WTC11 (cell line): ENCODE measurements at regions not wholly inside any gene's neighbourhood (a gene's known extent, or its start where the extent isn't known, plus 50 kb on each side); places are given as distances from the start of the nearest gene placed in this dataset.

Experiments used
- ATF3 ChIP-seq: sonication (generic); formaldehyde crosslinking; conservative IDR thresholded peaks from 2 replicates; pipeline ENCODE4 v1.8.1; 2022; ENCODE audit warnings: mild to moderate bottlenecking, missing genetic modification reagents
- CTCF ChIP-seq: fragments of 200-600 bp; IDR thresholded peaks from 2 replicates; pipeline ENCODE4 v1.8.0; 2022; ENCODE audit warnings: antibody characterized with exemption
- E2F4 ChIP-seq: sonication (generic); formaldehyde crosslinking; IDR thresholded peaks from 2 replicates; pipeline ENCODE4 v1.8.1; 2022; ENCODE audit warnings: low read depth, mild to moderate bottlenecking, moderate library complexity, missing genetic modification reagents, borderline replicate concordance
- FOXK1 ChIP-seq: sonication (generic); formaldehyde crosslinking; IDR thresholded peaks from 2 replicates; pipeline ENCODE4 v1.8.0; 2022; ENCODE audit warnings: mild to moderate bottlenecking, moderate library complexity, missing genetic modification reagents
- MYBL2 ChIP-seq: sonication (generic); formaldehyde crosslinking; IDR thresholded peaks from 2 replicates; pipeline ENCODE4 v1.8.1; 2023; ENCODE audit warnings: mild to moderate bottlenecking, moderate library complexity, missing genetic modification reagents
- TEAD4 ChIP-seq: sonication (generic); formaldehyde crosslinking; IDR thresholded peaks from 2 replicates; pipeline ENCODE4 v1.8.0; 2022; ENCODE audit warnings: mild to moderate bottlenecking, missing genetic modification reagents
- TP53 ChIP-seq: sonication (generic); formaldehyde crosslinking; IDR thresholded peaks from 2 replicates; pipeline ENCODE4 v1.8.1; 2023; ENCODE audit warnings: mild to moderate bottlenecking, missing genetic modification reagents
- USF2 ChIP-seq: sonication (generic); formaldehyde crosslinking; IDR thresholded peaks from 2 replicates; pipeline ENCODE4 v1.8.1; 2023; ENCODE audit warnings: mild to moderate bottlenecking, missing genetic modification reagents, moderate library complexity
- ZNF263 ChIP-seq: sonication (generic); formaldehyde crosslinking; IDR thresholded peaks from 2 replicates; pipeline ENCODE4 v1.8.1; 2022; ENCODE audit warnings: low read depth, mild to moderate bottlenecking, moderate library complexity, missing genetic modification reagents
- ZNF396 ChIP-seq: fragments of 250-450 bp; sonication (Bioruptor Pico); IDR thresholded peaks from 2 replicates; pipeline ENCODE4 v1.8.0; 2021; ENCODE audit warnings: mild to moderate bottlenecking, moderate library complexity, borderline replicate concordance
- ZNF425 ChIP-seq: fragments of 250-450 bp; sonication (Bioruptor Pico); conservative IDR thresholded peaks from 2 replicates; pipeline ENCODE4 v1.9.0; 2021; ENCODE audit warnings: mild to moderate bottlenecking
- ZNF512 ChIP-seq: sonication (generic); formaldehyde crosslinking; IDR thresholded peaks from 2 replicates; pipeline ENCODE4 v1.8.1; 2022; ENCODE audit warnings: missing genetic modification reagents, borderline replicate concordance
- TF ChIP-seq, protein P1 (sequence below): sonication (generic); formaldehyde crosslinking; IDR thresholded peaks from 2 replicates; pipeline ENCODE4 v1.8.1; 2022; ENCODE audit warnings: low read depth, missing genetic modification reagents, borderline replicate concordance
- TF ChIP-seq, protein P2 (sequence below): sonication (generic); formaldehyde crosslinking; IDR thresholded peaks from 2 replicates; pipeline ENCODE4 v1.8.0; 2023; ENCODE audit warnings: missing genetic modification reagents, mild to moderate bottlenecking, borderline replicate concordance

DNA sequence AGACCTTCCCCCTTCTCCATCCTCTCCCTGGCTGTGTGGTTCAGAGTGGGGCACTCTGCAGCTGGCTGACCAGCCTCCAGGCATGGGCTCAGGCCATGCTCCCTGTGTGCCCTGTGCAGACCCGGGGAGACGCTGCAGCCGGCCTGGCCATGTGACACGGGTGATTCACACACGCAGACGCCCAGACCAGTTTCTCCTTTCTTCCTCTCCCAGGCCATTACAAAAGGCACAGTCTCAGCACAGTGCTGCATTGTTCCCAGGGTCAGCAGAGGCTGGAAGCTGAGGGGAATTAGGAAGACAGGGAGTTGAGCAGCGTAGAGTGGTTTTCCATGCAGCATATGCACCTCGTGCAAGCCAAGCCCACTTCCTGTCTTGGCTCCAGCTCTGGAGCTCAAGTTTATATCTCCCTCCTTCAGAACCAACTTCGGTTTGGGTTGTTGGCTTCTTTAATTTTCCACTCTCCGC is 288.5 kb downstream of the TNS1 start:
- TF ChIP-seq, protein P1, sequence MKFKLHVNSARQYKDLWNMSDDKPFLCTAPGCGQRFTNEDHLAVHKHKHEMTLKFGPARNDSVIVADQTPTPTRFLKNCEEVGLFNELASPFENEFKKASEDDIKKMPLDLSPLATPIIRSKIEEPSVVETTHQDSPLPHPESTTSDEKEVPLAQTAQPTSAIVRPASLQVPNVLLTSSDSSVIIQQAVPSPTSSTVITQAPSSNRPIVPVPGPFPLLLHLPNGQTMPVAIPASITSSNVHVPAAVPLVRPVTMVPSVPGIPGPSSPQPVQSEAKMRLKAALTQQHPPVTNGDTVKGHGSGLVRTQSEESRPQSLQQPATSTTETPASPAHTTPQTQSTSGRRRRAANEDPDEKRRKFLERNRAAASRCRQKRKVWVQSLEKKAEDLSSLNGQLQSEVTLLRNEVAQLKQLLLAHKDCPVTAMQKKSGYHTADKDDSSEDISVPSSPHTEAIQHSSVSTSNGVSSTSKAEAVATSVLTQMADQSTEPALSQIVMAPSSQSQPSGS (CRISPR knock-in tag) = no peak
- TF ChIP-seq E2F4 (no peak), CTCF (no peak), ZNF263 (CRISPR knock-in tag) (no peak), FOXK1 (no peak), MYBL2 (no peak), ZNF396 (CRISPR knock-in tag) (no peak), TEAD4 (CRISPR knock-in tag) (no peak), ATF3 (CRISPR knock-in tag) (no peak), ZNF512 (CRISPR knock-in tag) (no peak), ZNF425 (no peak), USF2 (CRISPR knock-in tag) (no peak), TP53 (no peak)
- TF ChIP-seq, protein P2, sequence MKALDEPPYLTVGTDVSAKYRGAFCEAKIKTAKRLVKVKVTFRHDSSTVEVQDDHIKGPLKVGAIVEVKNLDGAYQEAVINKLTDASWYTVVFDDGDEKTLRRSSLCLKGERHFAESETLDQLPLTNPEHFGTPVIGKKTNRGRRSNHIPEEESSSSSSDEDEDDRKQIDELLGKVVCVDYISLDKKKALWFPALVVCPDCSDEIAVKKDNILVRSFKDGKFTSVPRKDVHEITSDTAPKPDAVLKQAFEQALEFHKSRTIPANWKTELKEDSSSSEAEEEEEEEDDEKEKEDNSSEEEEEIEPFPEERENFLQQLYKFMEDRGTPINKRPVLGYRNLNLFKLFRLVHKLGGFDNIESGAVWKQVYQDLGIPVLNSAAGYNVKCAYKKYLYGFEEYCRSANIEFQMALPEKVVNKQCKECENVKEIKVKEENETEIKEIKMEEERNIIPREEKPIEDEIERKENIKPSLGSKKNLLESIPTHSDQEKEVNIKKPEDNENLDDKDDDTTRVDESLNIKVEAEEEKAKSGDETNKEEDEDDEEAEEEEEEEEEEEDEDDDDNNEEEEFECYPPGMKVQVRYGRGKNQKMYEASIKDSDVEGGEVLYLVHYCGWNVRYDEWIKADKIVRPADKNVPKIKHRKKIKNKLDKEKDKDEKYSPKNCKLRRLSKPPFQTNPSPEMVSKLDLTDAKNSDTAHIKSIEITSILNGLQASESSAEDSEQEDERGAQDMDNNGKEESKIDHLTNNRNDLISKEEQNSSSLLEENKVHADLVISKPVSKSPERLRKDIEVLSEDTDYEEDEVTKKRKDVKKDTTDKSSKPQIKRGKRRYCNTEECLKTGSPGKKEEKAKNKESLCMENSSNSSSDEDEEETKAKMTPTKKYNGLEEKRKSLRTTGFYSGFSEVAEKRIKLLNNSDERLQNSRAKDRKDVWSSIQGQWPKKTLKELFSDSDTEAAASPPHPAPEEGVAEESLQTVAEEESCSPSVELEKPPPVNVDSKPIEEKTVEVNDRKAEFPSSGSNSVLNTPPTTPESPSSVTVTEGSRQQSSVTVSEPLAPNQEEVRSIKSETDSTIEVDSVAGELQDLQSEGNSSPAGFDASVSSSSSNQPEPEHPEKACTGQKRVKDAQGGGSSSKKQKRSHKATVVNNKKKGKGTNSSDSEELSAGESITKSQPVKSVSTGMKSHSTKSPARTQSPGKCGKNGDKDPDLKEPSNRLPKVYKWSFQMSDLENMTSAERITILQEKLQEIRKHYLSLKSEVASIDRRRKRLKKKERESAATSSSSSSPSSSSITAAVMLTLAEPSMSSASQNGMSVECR = no peak
